ENCODE measurements at regions not wholly inside any gene's neighbourhood (a gene's known extent, or its start where the extent isn't known, plus 50 kb on each side); places are given as distances from the start of the nearest gene placed in this dataset.

DNA sequence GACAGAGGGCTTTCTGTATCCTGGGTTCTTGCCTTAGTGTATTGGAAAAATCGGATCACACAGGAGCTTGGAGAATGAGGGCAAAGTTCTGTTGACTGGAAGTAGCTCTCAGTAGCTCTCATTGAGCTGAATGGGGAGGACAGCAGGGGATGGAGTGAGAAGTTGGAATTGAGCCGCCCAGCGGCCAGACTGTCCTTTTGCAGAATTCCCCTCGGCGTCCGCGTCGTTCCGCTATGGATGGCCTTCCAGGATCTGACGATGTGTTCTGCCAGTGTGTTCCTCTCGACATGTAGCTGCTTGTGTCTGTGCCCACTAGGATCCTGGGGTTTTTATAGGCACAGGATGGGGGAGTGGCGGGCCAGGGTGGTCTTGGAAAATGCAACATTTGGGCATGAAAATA lies 351.8 kb upstream of the SEMA3A start:
- TF ChIP-seq ESRRG (CRISPR knock-in tag; IDR thresholded peaks at IDR 0.05) (no peak), ARNTL (CRISPR knock-in tag; IDR thresholded peaks at IDR 0.05; ENCODE audit: borderline replicate concordance, low read depth) (no peak), ZNF8 (CRISPR knock-in tag; IDR thresholded peaks at IDR 0.05) (no peak), ISL1 (CRISPR knock-in tag; IDR thresholded peaks at IDR 0.05) (no peak), OSR1 (CRISPR knock-in tag; IDR thresholded peaks at IDR 0.05) (no peak), RARB (CRISPR knock-in tag; IDR thresholded peaks at IDR 0.05) (no peak), PPARA (CRISPR knock-in tag; IDR thresholded peaks at IDR 0.05; ENCODE audit: borderline replicate concordance) (no peak), ZNF565 (CRISPR knock-in tag; conservative IDR thresholded peaks at IDR 0.05; ENCODE audit: low read depth) (no peak), TCF4 (CRISPR knock-in tag; IDR thresholded peaks at IDR 0.05; ENCODE audit: borderline replicate concordance) (no peak), ZFP30 (CRISPR knock-in tag; IDR thresholded peaks at IDR 0.05) (no peak), ZFP3 (CRISPR knock-in tag; IDR thresholded peaks at IDR 0.05) (no peak), CSDC2 (CRISPR knock-in tag; IDR thresholded peaks at IDR 0.05) (no peak), SNAI2 (CRISPR knock-in tag; IDR thresholded peaks at IDR 0.05) (no peak), GLIS3 (CRISPR knock-in tag; IDR thresholded peaks at IDR 0.05) (no peak)
- TF ChIP-seq, protein P1, sequence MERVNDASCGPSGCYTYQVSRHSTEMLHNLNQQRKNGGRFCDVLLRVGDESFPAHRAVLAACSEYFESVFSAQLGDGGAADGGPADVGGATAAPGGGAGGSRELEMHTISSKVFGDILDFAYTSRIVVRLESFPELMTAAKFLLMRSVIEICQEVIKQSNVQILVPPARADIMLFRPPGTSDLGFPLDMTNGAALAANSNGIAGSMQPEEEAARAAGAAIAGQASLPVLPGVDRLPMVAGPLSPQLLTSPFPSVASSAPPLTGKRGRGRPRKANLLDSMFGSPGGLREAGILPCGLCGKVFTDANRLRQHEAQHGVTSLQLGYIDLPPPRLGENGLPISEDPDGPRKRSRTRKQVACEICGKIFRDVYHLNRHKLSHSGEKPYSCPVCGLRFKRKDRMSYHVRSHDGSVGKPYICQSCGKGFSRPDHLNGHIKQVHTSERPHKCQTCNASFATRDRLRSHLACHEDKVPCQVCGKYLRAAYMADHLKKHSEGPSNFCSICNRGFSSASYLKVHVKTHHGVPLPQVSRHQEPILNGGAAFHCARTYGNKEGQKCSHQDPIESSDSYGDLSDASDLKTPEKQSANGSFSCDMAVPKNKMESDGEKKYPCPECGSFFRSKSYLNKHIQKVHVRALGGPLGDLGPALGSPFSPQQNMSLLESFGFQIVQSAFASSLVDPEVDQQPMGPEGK (CRISPR knock-in tag; IDR thresholded peaks at IDR 0.05; ENCODE audit: borderline replicate concordance), result no peak
- TF ChIP-seq, protein P2, sequence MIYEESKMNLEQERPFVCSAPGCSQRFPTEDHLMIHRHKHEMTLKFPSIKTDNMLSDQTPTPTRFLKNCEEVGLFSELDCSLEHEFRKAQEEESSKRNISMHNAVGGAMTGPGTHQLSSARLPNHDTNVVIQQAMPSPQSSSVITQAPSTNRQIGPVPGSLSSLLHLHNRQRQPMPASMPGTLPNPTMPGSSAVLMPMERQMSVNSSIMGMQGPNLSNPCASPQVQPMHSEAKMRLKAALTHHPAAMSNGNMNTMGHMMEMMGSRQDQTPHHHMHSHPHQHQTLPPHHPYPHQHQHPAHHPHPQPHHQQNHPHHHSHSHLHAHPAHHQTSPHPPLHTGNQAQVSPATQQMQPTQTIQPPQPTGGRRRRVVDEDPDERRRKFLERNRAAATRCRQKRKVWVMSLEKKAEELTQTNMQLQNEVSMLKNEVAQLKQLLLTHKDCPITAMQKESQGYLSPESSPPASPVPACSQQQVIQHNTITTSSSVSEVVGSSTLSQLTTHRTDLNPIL (CRISPR knock-in tag; IDR thresholded peaks at IDR 0.05; ENCODE audit: low read depth), result no peak
- TF ChIP-seq, protein P3, sequence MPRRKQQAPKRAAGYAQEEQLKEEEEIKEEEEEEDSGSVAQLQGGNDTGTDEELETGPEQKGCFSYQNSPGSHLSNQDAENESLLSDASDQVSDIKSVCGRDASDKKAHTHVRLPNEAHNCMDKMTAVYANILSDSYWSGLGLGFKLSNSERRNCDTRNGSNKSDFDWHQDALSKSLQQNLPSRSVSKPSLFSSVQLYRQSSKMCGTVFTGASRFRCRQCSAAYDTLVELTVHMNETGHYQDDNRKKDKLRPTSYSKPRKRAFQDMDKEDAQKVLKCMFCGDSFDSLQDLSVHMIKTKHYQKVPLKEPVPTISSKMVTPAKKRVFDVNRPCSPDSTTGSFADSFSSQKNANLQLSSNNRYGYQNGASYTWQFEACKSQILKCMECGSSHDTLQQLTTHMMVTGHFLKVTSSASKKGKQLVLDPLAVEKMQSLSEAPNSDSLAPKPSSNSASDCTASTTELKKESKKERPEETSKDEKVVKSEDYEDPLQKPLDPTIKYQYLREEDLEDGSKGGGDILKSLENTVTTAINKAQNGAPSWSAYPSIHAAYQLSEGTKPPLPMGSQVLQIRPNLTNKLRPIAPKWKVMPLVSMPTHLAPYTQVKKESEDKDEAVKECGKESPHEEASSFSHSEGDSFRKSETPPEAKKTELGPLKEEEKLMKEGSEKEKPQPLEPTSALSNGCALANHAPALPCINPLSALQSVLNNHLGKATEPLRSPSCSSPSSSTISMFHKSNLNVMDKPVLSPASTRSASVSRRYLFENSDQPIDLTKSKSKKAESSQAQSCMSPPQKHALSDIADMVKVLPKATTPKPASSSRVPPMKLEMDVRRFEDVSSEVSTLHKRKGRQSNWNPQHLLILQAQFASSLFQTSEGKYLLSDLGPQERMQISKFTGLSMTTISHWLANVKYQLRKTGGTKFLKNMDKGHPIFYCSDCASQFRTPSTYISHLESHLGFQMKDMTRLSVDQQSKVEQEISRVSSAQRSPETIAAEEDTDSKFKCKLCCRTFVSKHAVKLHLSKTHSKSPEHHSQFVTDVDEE (CRISPR knock-in tag; IDR thresholded peaks at IDR 0.05), result no peak
- TF ChIP-seq, protein P4, sequence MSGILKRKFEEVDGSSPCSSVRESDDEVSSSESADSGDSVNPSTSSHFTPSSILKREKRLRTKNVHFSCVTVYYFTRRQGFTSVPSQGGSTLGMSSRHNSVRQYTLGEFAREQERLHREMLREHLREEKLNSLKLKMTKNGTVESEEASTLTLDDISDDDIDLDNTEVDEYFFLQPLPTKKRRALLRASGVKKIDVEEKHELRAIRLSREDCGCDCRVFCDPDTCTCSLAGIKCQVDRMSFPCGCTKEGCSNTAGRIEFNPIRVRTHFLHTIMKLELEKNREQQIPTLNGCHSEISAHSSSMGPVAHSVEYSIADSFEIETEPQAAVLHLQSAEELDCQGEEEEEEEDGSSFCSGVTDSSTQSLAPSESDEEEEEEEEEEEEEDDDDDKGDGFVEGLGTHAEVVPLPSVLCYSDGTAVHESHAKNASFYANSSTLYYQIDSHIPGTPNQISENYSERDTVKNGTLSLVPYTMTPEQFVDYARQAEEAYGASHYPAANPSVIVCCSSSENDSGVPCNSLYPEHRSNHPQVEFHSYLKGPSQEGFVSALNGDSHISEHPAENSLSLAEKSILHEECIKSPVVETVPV (CRISPR knock-in tag; IDR thresholded peaks at IDR 0.05), result no peak
- ATAC-seq, result no peak

DNA sequence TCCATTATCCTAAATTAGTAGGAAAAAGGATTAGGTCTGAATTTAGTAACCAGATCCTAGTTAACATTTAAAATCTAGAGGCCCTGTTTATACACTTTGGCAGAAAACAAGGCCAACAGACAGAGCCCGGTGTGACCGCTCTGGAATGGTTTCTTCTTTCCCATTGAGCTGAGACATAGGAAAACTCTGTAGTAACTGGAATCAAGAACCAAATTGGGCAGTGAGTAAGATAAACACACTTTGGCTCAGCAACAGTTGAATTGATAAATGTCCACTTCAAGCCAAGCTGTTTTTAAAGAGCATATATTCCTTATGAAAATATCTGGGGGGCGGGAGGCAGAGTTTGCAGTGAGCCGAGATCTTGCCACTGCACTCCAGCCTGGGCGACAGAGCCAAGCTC lies 343.7 kb upstream of the SEMA3A start:
- TF ChIP-seq, protein P4 (CRISPR knock-in tag; IDR thresholded peaks at IDR 0.05), result no peak
- TF ChIP-seq, protein P1 (CRISPR knock-in tag; IDR thresholded peaks at IDR 0.05; ENCODE audit: borderline replicate concordance), result no peak
- TF ChIP-seq GLIS3 (CRISPR knock-in tag; IDR thresholded peaks at IDR 0.05), result no peak
- no peak for TF ChIP-seq OSR1 (CRISPR knock-in tag; IDR thresholded peaks at IDR 0.05)
- TF ChIP-seq, protein P3 (CRISPR knock-in tag; IDR thresholded peaks at IDR 0.05), result no peak
- TF ChIP-seq ISL1 (CRISPR knock-in tag; IDR thresholded peaks at IDR 0.05), result no peak
- TF ChIP-seq, protein P5, sequence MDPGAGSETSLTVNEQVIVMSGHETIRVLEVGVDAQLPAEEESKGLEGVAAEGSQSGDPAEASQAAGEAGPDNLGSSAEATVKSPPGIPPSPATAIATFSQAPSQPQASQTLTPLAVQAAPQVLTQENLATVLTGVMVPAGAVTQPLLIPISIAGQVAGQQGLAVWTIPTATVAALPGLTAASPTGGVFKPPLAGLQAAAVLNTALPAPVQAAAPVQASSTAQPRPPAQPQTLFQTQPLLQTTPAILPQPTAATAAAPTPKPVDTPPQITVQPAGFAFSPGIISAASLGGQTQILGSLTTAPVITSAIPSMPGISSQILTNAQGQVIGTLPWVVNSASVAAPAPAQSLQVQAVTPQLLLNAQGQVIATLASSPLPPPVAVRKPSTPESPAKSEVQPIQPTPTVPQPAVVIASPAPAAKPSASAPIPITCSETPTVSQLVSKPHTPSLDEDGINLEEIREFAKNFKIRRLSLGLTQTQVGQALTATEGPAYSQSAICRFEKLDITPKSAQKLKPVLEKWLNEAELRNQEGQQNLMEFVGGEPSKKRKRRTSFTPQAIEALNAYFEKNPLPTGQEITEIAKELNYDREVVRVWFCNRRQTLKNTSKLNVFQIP (CRISPR knock-in tag; IDR thresholded peaks at IDR 0.05; ENCODE audit: borderline replicate concordance, low read depth), result no peak
- TF ChIP-seq PPARA (CRISPR knock-in tag; IDR thresholded peaks at IDR 0.05; ENCODE audit: borderline replicate concordance), result no peak
- no peak for TF ChIP-seq TOX (CRISPR knock-in tag; IDR thresholded peaks at IDR 0.05; ENCODE audit: borderline replicate concordance)
- TF ChIP-seq ZNF565 (CRISPR knock-in tag; conservative IDR thresholded peaks at IDR 0.05; ENCODE audit: low read depth), result no peak
- no peak for TF ChIP-seq ZFP3 (CRISPR knock-in tag; IDR thresholded peaks at IDR 0.05)
- no peak for TF ChIP-seq ESRRG (CRISPR knock-in tag; IDR thresholded peaks at IDR 0.05)
- no peak for TF ChIP-seq BACH2 (CRISPR knock-in tag; IDR thresholded peaks at IDR 0.05; ENCODE audit: borderline replicate concordance)
- no peak for TF ChIP-seq ZC3H10 (CRISPR knock-in tag; IDR thresholded peaks at IDR 0.05)
- TF ChIP-seq ZNF8 (CRISPR knock-in tag; IDR thresholded peaks at IDR 0.05), result no peak
- TF ChIP-seq CSDC2 (CRISPR knock-in tag; IDR thresholded peaks at IDR 0.05), result no peak
- no peak for ATAC-seq
